ENCODE measurements at regions not wholly inside any gene's neighbourhood (a gene's known extent, or its start where the extent isn't known, plus 50 kb on each side); places are given as distances from the start of the nearest gene placed in this dataset.

DNA sequence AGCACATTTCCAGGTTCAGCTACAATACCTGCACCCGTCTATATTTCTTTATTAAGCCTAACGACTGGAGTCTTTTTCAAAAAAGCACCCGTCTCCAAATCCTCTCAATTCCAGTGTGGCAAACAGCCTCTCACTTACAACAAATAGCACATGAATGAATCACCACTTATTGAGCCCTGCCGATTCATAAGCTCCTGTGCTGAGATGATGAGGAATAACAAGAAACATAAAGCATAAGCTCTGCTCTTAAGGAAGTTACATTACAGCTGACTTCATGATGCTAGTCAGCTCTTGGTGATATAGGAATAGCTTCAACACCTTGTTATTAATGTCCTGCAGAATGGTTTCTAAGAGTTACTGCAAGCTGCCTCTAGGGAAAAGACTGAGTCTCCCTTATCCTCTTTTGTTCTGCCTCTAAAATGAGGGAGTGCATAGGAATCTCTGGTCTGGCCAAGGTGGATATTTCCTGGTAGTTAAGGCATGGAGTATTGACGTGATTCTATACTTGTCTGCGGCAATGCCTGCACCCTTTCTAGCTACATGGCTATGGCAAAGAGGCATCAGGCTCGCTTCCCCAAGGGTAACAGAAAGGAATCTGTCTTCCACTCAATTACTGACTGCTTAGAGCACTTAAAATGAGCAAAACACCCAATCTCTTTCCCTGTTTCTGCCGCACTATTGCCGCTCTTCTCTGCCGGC lies 195.7 kb downstream of the KLF12 start:
- H3K4me3 ChIP-seq, result no peak overlapping the region
- TF ChIP-seq, protein P1, sequence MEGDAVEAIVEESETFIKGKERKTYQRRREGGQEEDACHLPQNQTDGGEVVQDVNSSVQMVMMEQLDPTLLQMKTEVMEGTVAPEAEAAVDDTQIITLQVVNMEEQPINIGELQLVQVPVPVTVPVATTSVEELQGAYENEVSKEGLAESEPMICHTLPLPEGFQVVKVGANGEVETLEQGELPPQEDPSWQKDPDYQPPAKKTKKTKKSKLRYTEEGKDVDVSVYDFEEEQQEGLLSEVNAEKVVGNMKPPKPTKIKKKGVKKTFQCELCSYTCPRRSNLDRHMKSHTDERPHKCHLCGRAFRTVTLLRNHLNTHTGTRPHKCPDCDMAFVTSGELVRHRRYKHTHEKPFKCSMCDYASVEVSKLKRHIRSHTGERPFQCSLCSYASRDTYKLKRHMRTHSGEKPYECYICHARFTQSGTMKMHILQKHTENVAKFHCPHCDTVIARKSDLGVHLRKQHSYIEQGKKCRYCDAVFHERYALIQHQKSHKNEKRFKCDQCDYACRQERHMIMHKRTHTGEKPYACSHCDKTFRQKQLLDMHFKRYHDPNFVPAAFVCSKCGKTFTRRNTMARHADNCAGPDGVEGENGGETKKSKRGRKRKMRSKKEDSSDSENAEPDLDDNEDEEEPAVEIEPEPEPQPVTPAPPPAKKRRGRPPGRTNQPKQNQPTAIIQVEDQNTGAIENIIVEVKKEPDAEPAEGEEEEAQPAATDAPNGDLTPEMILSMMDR (IDR thresholded peaks at IDR 0.05), result no peak
- TF ChIP-seq POLR2A (IDR thresholded peaks at IDR 0.05; ENCODE audit: low read depth) (no peak), EP300 (IDR thresholded peaks at IDR 0.05) (no peak), POLR2AphosphoS5 (IDR thresholded peaks at IDR 0.05) (no peak)
- H3K9me3 ChIP-seq, result no peaks in the 10 kb centered on the region
- WGBS, result 87% methylated on average over 10 of the region's 10 CpGs
- DNase-seq (ENCODE audit: extremely low spot score), result no peak
- peaks cover under 1 to 47% (median 28%) of the 10 kb centered on the region in 4 donors for H3K4me1 ChIP-seq
- H3K36me3 ChIP-seq, result no peaks in the 10 kb centered on the region
- no peak overlapping the region for H3K27ac ChIP-seq (replicated peaks in 1 of 4)
- intact Hi-C loops (cut with DNase I), result no loop called here
- no peaks in the 10 kb centered on the region for H3K27me3 ChIP-seq

DNA sequence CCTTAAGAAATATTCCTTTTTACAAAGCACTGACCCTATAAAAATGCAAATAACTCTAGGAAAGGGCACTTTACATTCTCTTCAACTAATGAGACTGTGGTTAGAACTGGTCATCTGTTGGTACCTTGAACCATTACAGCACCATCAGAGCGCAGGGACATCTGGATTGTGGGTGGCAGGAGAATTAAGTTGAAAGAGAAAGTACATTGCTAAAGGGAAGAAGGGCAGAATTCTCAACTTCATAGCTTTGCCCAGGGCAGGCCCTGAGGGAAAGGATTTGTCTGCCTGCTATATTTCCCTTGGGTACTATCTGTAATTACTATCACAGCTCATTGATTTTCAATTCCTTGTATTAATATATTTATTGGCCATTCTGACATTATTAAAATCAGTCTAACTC lies 196.8 kb downstream of the KLF12 start:
- Histone ChIP-seq H3K4me1 (peaks cover 0 to 36% (median 19%) of the 10 kb centered on the region in 4 donors), H3K4me3 (no peak overlapping the region), H3K36me3 (no peaks in the 10 kb centered on the region), H3K27me3 (no peaks in the 10 kb centered on the region), H3K9me3 (no peaks in the 10 kb centered on the region), H3K27ac (replicated peaks in 1 of 4) (no peak overlapping the region)
- 90% methylated on average over 1 of the region's 1 CpG for WGBS
- intact Hi-C loops (cut with DNase I), result no loop called here
- TF ChIP-seq, protein P1 (IDR thresholded peaks at IDR 0.05), result no peak
- TF ChIP-seq POLR2AphosphoS5 (IDR thresholded peaks at IDR 0.05) (no peak), EP300 (IDR thresholded peaks at IDR 0.05) (no peak), POLR2A (IDR thresholded peaks at IDR 0.05; ENCODE audit: low read depth) (no peak)
- no peak for DNase-seq (ENCODE audit: extremely low spot score)

DNA sequence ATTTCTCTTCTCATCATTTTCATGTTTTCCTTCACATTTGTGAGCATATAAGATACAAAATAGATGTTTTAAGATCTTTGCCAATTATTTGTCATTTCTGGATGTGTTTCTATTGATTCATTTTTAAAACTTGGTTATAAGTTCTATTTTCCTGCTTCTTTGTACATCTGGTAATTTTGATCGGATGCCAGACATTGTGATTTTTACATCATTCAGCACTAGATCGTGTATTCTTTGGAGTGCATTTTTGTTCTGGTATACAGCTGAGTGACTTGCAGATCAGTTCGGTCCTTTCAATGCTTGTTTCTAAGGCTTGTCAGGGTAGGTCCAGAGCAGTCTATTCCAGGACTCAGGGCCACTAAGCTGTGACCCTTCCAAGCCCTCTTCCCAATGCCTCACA lies 198.2 kb downstream of the KLF12 start:
- DNase-seq (ENCODE audit: extremely low spot score), result no peak
- WGBS, result 80% methylated on average over 3 of the region's 3 CpGs
- TF ChIP-seq, protein P1 (IDR thresholded peaks at IDR 0.05), result no peak
- TF ChIP-seq POLR2AphosphoS5 (IDR thresholded peaks at IDR 0.05) (no peak), EP300 (IDR thresholded peaks at IDR 0.05) (no peak), POLR2A (IDR thresholded peaks at IDR 0.05; ENCODE audit: low read depth) (no peak)
- H3K27me3 ChIP-seq, result no peaks in the 10 kb centered on the region
- no peaks in the 10 kb centered on the region for H3K36me3 ChIP-seq
- H3K27ac ChIP-seq (replicated peaks in 1 of 4), result no peak overlapping the region
- no peak overlapping the region for H3K4me3 ChIP-seq
- no peaks in the 10 kb centered on the region for H3K9me3 ChIP-seq
- intact Hi-C loops (cut with DNase I), result no loop called here
- peaks cover 0 to 29% (median 16%) of the 10 kb centered on the region in 4 donors for H3K4me1 ChIP-seq

DNA sequence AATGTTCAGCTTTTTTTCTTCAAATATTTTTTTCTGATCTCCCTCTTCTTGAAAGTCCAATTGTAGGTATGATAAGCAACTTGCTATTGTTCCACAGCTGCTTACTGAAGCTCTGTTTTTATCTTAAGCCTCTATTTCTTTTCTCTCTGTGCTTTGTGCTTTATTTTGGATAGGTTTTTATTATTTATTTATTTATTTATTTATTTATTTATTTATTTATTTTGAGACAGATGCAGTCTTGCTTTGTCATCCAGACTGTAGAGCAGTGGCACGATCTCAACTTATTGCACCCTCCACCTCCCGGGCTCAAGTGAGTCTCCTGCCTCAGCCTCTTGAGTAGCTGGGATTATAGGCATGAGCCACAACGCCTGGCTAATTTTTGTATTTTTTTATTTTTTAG lies 199.4 kb downstream of the KLF12 start:
- H3K9me3 ChIP-seq, result no peaks in the 10 kb centered on the region
- TF ChIP-seq EP300 (IDR thresholded peaks at IDR 0.05) (no peak), POLR2AphosphoS5 (IDR thresholded peaks at IDR 0.05) (no peak), POLR2A (IDR thresholded peaks at IDR 0.05; ENCODE audit: low read depth) (no peak)
- TF ChIP-seq, protein P1 (IDR thresholded peaks at IDR 0.05), result no peak
- intact Hi-C loops (cut with DNase I), result no loop called here
- H3K36me3 ChIP-seq, result no peaks in the 10 kb centered on the region
- H3K4me3 ChIP-seq, result no peak overlapping the region
- H3K27me3 ChIP-seq, result no peaks in the 10 kb centered on the region
- 98% methylated on average over 3 of the region's 3 CpGs for WGBS
- no peak for DNase-seq (ENCODE audit: extremely low spot score)
- peaks cover 0 to 24% (median 16%) of the 10 kb centered on the region in 4 donors for H3K4me1 ChIP-seq
- H3K27ac ChIP-seq (replicated peaks in 1 of 4), result no peak overlapping the region

DNA sequence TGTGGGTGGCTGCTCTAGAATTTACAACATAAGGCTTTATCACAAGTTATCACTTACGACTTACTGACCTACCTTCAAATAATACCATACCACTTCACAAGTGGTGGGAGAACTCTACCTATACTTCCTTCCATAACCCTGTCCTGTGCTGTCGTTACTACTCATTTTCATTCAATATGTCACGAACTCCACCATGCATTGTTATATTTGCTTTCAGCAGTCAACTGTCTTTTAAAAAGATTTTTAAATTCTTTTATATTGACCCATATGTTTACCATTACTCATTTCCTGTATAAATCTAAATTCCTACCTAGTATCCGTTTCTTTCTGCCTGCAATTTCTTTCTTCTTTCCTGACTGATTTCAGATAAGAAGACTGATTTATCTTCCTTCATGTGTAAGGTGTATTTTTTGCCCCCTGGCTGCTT lies 200.0 kb downstream of the KLF12 start:
- Histone ChIP-seq H3K4me1 (peaks cover 0 to 20% (median 14%) of the 10 kb centered on the region in 4 donors), H3K27ac (replicated peaks in 1 of 4) (no peak overlapping the region), H3K9me3 (no peaks in the 10 kb centered on the region), H3K4me3 (no peak overlapping the region), H3K36me3 (no peaks in the 10 kb centered on the region), H3K27me3 (no peaks in the 10 kb centered on the region)
- 86% methylated on average over 4 of the region's 4 CpGs for WGBS
- TF ChIP-seq, protein P1 (IDR thresholded peaks at IDR 0.05), result no peak
- TF ChIP-seq EP300 (IDR thresholded peaks at IDR 0.05) (no peak), POLR2AphosphoS5 (IDR thresholded peaks at IDR 0.05) (no peak), POLR2A (IDR thresholded peaks at IDR 0.05; ENCODE audit: low read depth) (no peak)
- DNase-seq (ENCODE audit: extremely low spot score), result no peak
- intact Hi-C loops (cut with DNase I), result no loop called here

Data from esophagus muscularis mucosa (tissue), 4 donors.